Stimulated activated CD4-positive, alpha-beta T cell treated with anti-CD3 and anti-CD28 coated beads, Interleukin-1b, Interleukin-23, amount 100 ng/mL, for 4 hours (primary cell): ENCODE measurements at regions not wholly inside any gene's neighbourhood (a gene's known extent, or its start where the extent isn't known, plus 50 kb on each side); places are given as distances from the start of the nearest gene placed in this dataset.
"Not testable (repeated sequence)": the region's sequence is repeated elsewhere in the genome, so short reads cannot be mapped to it uniquely, and the experiment has no call there.

Experiments used
- DNase-seq, 2 donors: peaks; one replicate each; pipeline ENCODE4 v3.0.0-alpha.2; 2020; ENCODE audit warnings: low read depth in 2 of 2

DNA sequence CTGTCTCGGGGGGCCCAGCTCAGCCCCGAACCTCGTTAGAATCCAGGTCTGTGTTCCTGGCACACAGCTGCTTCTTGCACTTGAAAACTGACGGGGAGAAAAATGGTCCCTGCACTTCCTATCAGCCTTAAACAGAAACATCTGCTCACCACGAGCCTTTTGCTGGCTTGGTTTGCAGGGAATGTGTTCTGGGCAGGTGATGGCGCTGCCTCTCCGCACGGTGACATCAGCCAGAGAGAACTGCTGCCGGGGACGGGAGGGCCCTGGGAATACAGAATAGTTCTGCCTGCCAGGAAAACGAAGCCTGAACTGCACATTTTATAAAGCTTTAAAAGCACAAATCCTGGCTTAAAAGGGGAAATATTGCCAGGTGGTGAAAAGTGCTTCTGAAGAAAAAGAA is 622.5 kb downstream of the TYW1 start:
- DNase-seq, result no peak

DNA sequence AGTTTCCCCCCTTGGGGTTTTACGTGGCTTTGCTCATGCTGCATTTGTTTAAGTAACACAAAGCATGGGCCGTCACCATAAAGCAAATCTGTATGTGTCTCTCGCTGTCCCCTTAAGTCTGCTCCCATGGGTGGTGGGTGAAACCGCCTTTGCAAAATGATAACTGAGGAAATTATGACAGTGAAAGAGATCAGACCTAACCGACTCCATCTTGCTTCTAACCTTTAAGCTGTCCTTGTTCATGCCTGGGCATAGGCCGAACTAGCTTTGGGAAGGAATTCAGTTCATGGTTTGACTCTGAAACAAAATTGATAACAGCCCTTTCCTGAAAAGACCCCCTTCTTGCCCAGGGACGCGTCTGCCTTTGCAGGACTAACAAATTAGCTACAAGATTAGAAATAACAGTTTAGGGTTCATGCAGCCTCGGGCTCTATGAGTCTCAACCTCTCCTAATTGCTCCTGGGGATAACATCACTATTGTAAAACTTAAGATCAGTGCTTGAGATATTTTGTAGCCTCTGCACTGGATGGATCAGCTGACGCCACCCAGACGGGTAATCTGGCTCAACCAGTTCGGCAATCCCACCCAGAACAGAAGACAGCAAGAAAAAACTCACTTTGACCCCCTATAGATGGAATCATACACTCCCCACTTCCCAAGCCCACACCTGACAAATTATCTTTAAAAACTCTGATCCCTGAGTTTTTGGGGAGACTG is 623.7 kb downstream of the TYW1 start:
- no peak for DNase-seq

GRCh38 chr7:67621704-67622103 is 625.1 kb downstream of the TYW1 start:
- no peak for DNase-seq

GRCh38 chr7:67625257-67625737 is 628.7 kb downstream of the TYW1 start:
- DNase-seq, result no peak

DNA sequence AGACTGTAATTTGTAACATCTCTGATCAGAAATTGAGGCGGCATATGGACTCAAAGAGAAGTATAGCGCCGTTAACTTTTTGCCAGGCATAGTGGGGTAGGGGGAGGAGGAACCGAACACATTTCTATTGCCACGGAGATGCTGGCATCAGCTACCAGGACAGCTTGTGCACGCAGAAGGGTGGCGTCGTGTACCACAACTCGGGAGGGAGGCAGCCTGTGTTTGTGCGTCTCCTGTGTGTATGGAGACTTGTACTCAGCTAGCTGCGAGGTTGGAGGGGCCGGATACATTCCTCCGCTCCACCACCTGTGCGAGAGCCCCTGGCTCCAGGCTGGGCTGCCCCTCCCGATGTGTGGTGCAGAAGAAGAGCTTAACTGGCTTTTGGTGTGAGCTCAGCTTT is 634.8 kb downstream of the TYW1 start:
- no peak for DNase-seq

GRCh38 chr7:67635271-67635670 is 638.6 kb downstream of the TYW1 start:
- DNase-seq, result no peak

DNA sequence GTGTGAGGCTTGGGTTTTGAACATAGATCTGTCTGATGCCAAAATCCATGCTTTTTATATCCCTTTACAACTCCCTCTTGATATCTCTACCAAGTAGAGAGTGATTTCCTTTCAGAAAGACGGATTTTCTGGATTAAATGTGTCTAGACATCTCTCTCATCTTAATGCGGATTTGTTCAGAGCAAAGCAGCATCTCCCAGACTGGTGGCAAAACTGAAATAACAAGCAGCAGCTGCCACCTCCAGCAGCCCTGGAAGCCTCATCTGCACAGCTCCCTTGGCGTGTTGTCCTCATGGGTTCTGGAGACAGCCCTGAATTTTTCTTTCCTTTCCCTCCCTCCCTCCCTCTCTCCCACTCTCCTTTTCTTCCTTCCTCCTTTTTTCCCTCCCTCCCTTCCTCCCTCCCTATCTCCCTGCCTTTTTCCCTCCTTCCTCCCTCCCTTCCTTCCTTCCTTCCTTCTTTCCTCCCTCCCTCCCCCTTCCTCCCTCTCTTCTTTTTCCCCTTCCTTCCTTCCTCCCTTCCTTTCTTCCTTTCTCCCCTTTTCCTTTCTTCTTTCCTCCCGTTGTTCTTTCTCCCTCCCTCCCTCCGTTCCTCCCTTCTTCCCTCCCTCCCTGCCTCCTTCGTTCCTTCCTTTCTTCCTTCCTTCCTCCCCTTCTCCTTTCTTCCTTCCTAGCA is 639.9 kb downstream of the TYW1 start:
- DNase-seq, result no peak

DNA sequence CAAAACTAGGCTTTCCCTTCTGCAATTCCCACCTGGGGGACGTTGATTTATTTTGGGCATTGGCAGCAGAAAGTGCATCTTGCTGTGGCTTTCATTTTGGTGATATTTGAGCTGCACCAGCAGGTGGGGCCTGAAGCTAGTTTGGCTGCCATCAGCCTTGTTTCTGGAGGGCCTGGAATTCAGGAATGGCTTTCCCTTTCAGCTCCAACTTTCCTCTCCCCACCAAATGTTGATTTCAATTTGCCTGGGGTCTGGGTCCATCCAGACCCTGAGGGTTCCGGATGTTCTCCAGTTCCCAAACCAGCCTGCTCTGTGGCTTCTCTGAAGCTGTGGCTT is 640.4 kb downstream of the TYW1 start:
- DNase-seq, result no peak

DNA sequence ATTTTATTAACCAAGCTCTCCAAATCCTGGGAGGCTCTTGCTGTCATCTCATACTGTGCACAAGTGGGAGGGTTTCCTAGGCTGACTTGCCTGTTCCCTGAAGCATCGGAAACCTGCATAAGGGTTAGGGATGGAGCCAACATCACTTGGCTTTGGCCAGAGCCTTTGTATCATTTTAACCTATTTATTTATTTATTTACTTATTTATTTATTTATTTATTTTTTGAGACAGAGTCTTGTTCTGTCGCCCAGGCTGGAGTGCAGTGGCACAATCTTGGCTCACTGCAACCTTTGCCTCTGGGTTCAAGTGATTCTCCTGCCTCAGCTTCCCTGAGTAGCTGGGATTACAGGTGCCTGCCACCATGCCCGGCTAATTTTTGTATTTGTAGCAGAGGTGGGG is 645.9 kb downstream of the TYW1 start:
- DNase-seq, result not testable (repeated sequence)

GRCh38 chr7:67644151-67644550 is 647.5 kb downstream of the TYW1 start:
- DNase-seq, result no peak

DNA sequence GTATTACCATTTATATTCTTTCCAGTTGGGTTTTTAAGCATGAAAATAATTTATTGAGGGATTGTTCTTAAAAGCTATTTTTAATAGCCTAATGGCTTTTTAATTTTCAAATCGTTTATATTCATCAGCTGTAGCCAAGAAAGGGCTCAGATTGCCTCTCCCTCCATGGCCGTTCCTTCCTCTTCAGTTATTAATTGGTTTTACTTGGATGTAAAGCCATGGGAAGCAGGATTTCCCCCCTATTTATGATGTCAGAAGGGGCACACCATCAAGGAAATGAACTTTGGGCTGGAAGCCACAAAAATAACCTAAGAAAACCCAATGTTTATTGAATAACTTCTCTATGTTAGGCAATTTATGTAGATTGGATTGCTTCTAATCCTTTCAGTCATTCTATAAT is 656.3 kb downstream of the TYW1 start:
- DNase-seq, result no peak

DNA sequence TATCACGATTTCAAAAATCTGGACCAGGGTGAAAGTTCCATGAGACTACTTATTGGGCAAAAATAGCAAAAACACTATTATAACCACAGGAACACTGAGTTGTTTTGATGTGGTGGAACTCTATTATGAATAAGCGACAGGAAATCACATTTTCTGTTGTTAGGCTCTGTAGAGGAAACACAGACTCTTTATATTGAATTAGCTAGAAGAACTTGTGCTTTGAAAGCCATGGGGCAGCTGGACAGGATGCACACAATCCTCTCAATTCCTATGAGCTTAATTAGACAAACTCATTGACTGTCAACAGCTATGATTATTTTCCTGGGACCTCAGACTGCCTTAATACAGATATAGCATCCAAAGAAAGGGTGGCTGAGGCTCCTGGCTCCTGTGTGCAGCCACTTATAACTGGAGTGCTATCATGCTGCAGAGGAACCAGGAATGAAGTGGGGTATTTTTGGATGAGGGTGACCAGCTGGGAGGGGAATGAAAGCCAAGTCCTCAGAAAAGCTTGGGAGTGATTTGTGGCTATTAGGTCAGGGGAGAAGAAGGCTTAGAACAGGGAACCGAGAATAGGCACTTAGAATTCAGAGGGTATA is 657.3 kb downstream of the TYW1 start:
- no peak for DNase-seq

DNA sequence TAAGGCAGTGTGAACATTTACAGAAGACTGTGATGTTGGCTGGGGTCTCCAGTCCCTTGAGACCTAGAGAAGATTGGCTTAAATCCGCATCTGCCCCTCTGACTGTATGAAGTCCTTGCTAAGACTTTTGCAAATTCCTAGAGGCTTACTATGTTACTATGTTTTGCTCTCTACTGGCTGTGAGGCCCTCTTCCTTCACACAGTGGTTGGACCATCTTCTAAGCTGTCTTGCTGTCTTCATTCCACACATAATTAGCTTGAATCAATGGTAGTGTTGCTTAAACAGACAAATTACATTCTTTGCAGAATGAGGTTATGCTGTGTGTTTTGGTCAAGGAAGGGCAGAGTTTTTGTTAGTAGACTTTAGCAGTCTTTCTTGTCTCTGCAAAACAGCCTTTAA is 658.0 kb downstream of the TYW1 start:
- DNase-seq, result no peak

DNA sequence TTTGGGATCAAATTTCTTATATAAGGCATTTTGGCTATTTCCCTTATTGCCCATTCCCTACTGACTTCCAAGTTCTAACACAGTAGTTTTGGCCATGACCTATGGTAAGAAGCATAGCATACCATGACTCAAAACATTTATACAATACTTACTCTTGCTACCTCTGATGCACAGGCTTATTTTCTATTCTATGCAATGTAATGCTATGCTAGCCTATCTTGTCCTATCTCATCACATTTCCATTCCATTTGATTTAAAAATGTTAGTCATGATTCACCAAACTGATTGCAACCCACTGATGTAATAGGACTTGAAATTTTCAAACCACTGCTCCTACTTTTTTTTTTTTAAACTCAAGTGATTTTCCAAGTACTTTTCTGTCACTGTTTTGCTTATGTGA is 658.5 kb downstream of the TYW1 start:
- DNase-seq, result no peak

DNA sequence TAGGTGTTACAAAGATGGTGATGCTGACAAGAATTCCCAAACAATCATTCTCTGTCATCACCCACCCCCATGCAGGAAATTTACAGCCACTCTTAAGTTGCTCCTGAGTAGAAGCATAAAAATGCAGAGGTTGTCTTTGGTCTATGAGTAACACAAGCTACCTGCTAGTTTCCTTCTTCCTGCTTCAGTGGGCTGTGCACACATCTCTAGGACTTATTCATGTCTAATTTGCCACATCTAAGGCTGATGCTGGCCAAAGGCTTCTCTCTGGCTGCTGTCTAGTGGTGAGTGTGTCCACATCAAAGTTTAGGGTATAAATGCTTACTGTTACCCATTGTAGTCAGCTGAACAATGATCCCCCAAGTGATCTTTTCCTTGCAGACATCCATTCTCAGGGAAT is 662.5 kb downstream of the TYW1 start:
- no peak for DNase-seq

GRCh38 chr7:67662804-67663203 is 666.2 kb downstream of the TYW1 start:
- DNase-seq, result no peak

- no peak for DNase-seq
These were observed 667.0 kb downstream of the TYW1 start for GRCh38 chr7:67663644-67664043.

DNA sequence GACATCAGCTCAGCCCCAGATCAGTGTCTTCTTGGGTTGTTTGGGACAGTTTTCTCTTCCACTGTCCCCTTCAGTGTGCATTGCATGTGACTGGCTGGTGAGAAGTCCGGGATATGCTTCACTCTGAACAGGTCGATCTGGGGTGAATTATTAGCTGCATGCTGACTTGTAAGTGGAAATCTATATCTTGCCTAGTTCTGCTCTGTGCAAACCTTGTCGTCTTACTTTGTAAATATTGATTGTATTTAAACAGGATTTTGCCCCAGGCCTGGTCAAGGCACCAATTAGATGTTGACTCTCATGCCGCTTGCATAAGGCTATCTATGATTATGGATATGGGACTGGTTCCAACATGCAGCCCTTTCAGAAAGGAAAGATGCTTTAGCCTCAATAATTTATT is 669.7 kb downstream of the TYW1 start:
- DNase-seq, result not testable (repeated sequence)

GRCh38 chr7:67671006-67671548 is 674.4 kb downstream of the TYW1 start:
- no peak for DNase-seq

DNA sequence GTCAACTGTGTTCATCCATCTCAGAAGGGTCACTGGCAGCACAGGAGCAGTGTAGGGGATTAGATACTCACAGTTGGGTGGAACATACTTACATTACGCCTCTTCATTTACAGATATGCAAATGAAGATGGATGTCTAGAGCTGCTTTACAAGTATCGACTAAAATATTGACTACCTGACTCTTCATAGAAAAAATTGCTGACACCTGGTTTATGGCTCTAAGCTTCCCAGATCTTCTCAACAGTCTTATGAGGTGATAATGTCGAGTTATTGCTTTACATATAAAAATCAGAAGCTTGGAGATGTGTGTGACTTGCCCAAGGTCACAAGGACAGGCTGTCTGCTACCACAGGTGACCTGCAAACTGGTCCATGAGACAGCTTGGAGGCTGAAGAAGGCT is 677.2 kb downstream of the TYW1 start:
- DNase-seq, result no peak

- DNase-seq, result not testable (repeated sequence)
These were observed 678.2 kb downstream of the TYW1 start for GRCh38 chr7:67674862-67675261.

- DNase-seq, result no peak
These were observed 679.3 kb downstream of the TYW1 start for GRCh38 chr7:67675971-67676370.

- no peak for DNase-seq
These were observed 681.8 kb downstream of the TYW1 start for GRCh38 chr7:67678419-67678818.
